Endothelial cell of umbilical vein (primary cell): ENCODE measurements at regions not wholly inside any gene's neighbourhood (a gene's known extent, or its start where the extent isn't known, plus 50 kb on each side); places are given as distances from the start of the nearest gene placed in this dataset.

Experiments used
- BruUV-seq: library from RNA; stranded (reverse); fragments of 400-500 nt; replicated peaks from 2 replicates; lab custom pipeline; 2021; lab: Mats Ljungman, UMichigan
- CTCF ChIA-PET: fragments of 300-600, 350-600 bp; sonication (Branson Sonifier 250); formaldehyde crosslinking; loops from one replicate; lab custom pipeline; 2021; ENCODE audit warnings: antibody characterized with exemption, inconsistent platforms; lab: Charles Lee
- POLR2A ChIA-PET: fragments of 300-600, 350-600 bp; sonication (Branson Sonifier 250); formaldehyde crosslinking; loops from one replicate; lab custom pipeline; 2021; ENCODE audit warnings: antibody characterized with exemption, inconsistent platforms; lab: Charles Lee
- DNase-seq: peaks from one replicate; pipeline ENCODE4 v3.0.0-alpha.2; 2011; ENCODE audit warnings: low read depth, low spot score
- FAIRE-seq: peaks from 2 replicates; lab custom pipeline; 2011; peaks lifted over from hg19 to GRCh38; lab: Jason Lieb, UNC
- H2AFZ ChIP-seq: 2 replicates; pipeline ENCODE4 v1.6.0; 2012; ENCODE audit warnings: low read depth, low read length, control low read depth, inconsistent platforms
- H3K27ac ChIP-seq: 2 replicates; pipeline ENCODE4 v1.5.1; 2011; ENCODE audit warnings: low read depth, mild to moderate bottlenecking, control low read depth, low read length, moderate library complexity; ENCODE audit not compliant: insufficient read depth
- H3K27me3 ChIP-seq, 2 experiments: 2 replicates each; pipeline versions ENCODE4 v1.6.0 to v1.6.1; 2011; ENCODE audit warnings: low read length in 2 of 2, mixed read lengths in 1 of 2; ENCODE audit not compliant: control insufficient read depth in 2 of 2, insufficient read depth in 2 of 2
- H3K36me3 ChIP-seq, 2 experiments: 2 replicates in 1 of 2; 3 replicates in 1 of 2; pipeline ENCODE4 v1.5.1; 2011; ENCODE audit warnings: low read length in 2 of 2, mild to moderate bottlenecking in 1 of 2, moderate library complexity in 1 of 2; ENCODE audit not compliant: control insufficient read depth in 2 of 2, insufficient read depth in 2 of 2; ENCODE audit errors: extremely low read depth in 1 of 2
- H3K4me1 ChIP-seq: 3 replicates; pipeline ENCODE4 v1.5.1; 2011; ENCODE audit warnings: mild to moderate bottlenecking, low read length; ENCODE audit not compliant: control insufficient read depth, insufficient read depth; ENCODE audit errors: extremely low read depth
- H3K4me2 ChIP-seq: 2 replicates; pipeline ENCODE4 v1.6.1; 2011; ENCODE audit warnings: low read length, control low read depth, mixed read lengths; ENCODE audit not compliant: insufficient read depth
- H3K4me3 ChIP-seq, 3 experiments: fragments of 200-600 bp in 1 of 3; sonication (generic), shearing (Covaris generic) in 1 of 3; replicated peaks in 1 of 3; 2 replicates each; pipeline ENCODE4 v1.5.1; 2011 to 2016; ENCODE audit warnings: control low read depth in 3 of 3, low read length in 3 of 3, mild to moderate bottlenecking in 2 of 3, inconsistent platforms in 1 of 3, low read depth in 1 of 3, moderate library complexity in 1 of 3; ENCODE audit not compliant: insufficient read depth in 1 of 3
- H3K79me2 ChIP-seq: 2 replicates; pipeline ENCODE4 v1.6.0; 2012; ENCODE audit warnings: low read length, inconsistent platforms; ENCODE audit not compliant: control insufficient read depth, insufficient read depth
- H3K9ac ChIP-seq: replicated peaks from 2 replicates; pipeline ENCODE3; 2011; ENCODE audit warnings: low read length, control low read depth; ENCODE audit not compliant: insufficient read depth; ENCODE audit errors: extremely low read depth
- H3K9me1 ChIP-seq: replicated peaks from 3 replicates; pipeline ENCODE4 v1.6.0; 2011; ENCODE audit warnings: mild to moderate bottlenecking, low read length; ENCODE audit not compliant: control insufficient read depth, insufficient read depth; ENCODE audit errors: extremely low read depth
- H3K9me3 ChIP-seq: replicated peaks from 2 replicates; pipeline ENCODE4 v1.5.1; 2012; ENCODE audit warnings: low read length, inconsistent platforms; ENCODE audit not compliant: control insufficient read depth, insufficient read depth
- H4K20me1 ChIP-seq: replicated peaks from 2 replicates; pipeline ENCODE3; 2011; ENCODE audit warnings: mild to moderate bottlenecking, low read length; ENCODE audit not compliant: control insufficient read depth, insufficient read depth; ENCODE audit errors: extremely low read depth
- EZH2 ChIP-seq: IDR thresholded peaks from 2 replicates; pipeline ENCODE4 v1.6.1; 2012; ENCODE audit warnings: borderline replicate concordance, low read depth, mild to moderate bottlenecking, moderate library complexity, low read length, inconsistent platforms; ENCODE audit not compliant: severe bottlenecking
- FOS ChIP-seq: IDR thresholded peaks from 2 replicates; pipeline ENCODE4 v1.6.1; 2011; ENCODE audit warnings: mild to moderate bottlenecking, low read length, moderate library complexity, borderline replicate concordance; ENCODE audit not compliant: insufficient read depth
- GATA2 ChIP-seq: IDR thresholded peaks from 2 replicates; pipeline ENCODE4 v1.7.0; 2011; ENCODE audit warnings: low read depth, mild to moderate bottlenecking, moderate library complexity, mixed read lengths, low read length; ENCODE audit not compliant: insufficient read length, insufficient read depth
- JUN ChIP-seq: IDR thresholded peaks from 2 replicates; pipeline ENCODE4 v1.6.1; 2011; ENCODE audit warnings: borderline replicate concordance, low read depth; ENCODE audit not compliant: insufficient read length, insufficient read depth
- MYC ChIP-seq: IDR thresholded peaks from one replicate; pipeline ENCODE4 v1.6.1; 2011; ENCODE audit warnings: mild to moderate bottlenecking, low read depth, low read length
- POLR2A ChIP-seq: IDR thresholded peaks from 2 replicates; pipeline ENCODE4 v1.6.1; 2012; ENCODE audit warnings: low read depth, mild to moderate bottlenecking, control low read depth, low read length
- POLR2AphosphoS5 ChIP-seq: IDR thresholded peaks from 2 replicates; pipeline ENCODE4 v1.6.1; 2012; ENCODE audit warnings: low read depth, mild to moderate bottlenecking, control low read depth, low read length, moderate library complexity; ENCODE audit not compliant: insufficient read depth
- dilution Hi-C: fragments of 300-500 bp; cut with MboI; formaldehyde crosslinking; loops from one replicate; pipeline ENCODE4 v1.15.0; 2019; ENCODE audit warnings: low sequenced_read_pairs; ENCODE audit not compliant: extremely low pct_ligation_motif_present
- intact Hi-C: fragments of 100-400 bp; cut with micrococcal nuclease; formaldehyde crosslinking; loops from one replicate; pipeline ENCODE4 v1.10.0; 2022
- TF ChIP-seq, protein P1 (sequence below), 2 donors: IDR thresholded peaks; 1 replicate in 1 of 2; 2 replicates in 1 of 2; pipeline ENCODE4 v1.5.1; 2011; ENCODE audit warnings: low read length in 2 of 2, mild to moderate bottlenecking in 2 of 2, moderate library complexity in 2 of 2, control low read depth in 1 of 2, inconsistent platforms in 1 of 2, low read depth in 1 of 2; ENCODE audit not compliant: insufficient read depth in 1 of 2; ENCODE audit errors: extremely low read depth in 1 of 2
- TF ChIP-seq, protein P2 (sequence below): IDR thresholded peaks from 2 replicates; pipeline ENCODE4 v1.6.1; 2011; ENCODE audit not compliant: insufficient read depth, insufficient read length

DNA sequence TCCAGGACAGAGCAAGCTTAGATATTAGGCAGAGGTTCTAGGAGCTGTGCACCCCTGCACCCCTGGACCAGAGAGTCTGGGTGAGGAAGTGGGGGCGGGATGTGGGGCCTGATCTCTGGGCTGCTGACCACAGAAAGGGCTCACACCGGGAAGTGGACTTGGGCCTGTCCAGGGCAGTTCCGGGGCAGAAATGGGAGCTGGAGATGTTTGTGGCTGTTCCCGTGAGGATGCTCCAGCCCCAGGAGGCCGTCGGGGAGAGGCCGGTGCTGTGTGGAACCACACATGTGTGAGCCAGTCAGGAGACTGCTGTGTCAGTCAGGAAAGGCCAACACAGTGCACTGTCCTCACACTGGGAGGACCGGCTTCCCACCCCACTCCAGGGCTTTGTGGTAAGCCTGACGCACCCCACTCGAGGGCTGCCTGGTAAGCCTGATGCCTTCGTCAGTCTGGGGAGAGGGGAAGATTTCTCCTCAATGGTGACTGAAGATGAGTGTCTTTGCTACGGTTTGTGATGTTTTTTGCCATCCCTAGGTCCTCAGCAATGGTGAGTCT, 741.0 kb downstream of the BRD1 start:
- POLR2A ChIA-PET: no interaction called here
- Histone ChIP-seq H3K36me3 (no peaks in the 10 kb centered on the region), H3K9ac (no peak overlapping the region), H3K27ac (no peak overlapping the region), H3K27me3 (no peaks in the 10 kb centered on the region), H4K20me1 (no peaks in the 10 kb centered on the region), H3K4me3 (no peak overlapping the region), H3K9me1 (no peaks in the 10 kb centered on the region), H3K4me2 (no peak overlapping the region), H3K4me1 (no peaks in the 10 kb centered on the region), H3K79me2 (no peaks in the 10 kb centered on the region), H2AFZ (no peak overlapping the region), H3K9me3 (peaks cover 8% of the 10 kb centered on the region)
- FAIRE-seq (no peak), DNase-seq (no peak)
- TF ChIP-seq POLR2A: no peak
- no peak for TF ChIP-seq POLR2AphosphoS5
- no peak for TF ChIP-seq GATA2
- TF ChIP-seq, protein P1, sequence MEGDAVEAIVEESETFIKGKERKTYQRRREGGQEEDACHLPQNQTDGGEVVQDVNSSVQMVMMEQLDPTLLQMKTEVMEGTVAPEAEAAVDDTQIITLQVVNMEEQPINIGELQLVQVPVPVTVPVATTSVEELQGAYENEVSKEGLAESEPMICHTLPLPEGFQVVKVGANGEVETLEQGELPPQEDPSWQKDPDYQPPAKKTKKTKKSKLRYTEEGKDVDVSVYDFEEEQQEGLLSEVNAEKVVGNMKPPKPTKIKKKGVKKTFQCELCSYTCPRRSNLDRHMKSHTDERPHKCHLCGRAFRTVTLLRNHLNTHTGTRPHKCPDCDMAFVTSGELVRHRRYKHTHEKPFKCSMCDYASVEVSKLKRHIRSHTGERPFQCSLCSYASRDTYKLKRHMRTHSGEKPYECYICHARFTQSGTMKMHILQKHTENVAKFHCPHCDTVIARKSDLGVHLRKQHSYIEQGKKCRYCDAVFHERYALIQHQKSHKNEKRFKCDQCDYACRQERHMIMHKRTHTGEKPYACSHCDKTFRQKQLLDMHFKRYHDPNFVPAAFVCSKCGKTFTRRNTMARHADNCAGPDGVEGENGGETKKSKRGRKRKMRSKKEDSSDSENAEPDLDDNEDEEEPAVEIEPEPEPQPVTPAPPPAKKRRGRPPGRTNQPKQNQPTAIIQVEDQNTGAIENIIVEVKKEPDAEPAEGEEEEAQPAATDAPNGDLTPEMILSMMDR (IDR thresholded peaks at IDR 0.05; ENCODE audit: extremely low read depth in 1 of 2, insufficient read depth in 1 of 2, low read depth in 1 of 2, low read length in 2 of 2): no peak
- no peak for TF ChIP-seq EZH2
- no peak for TF ChIP-seq MYC
- TF ChIP-seq JUN: no peak
- TF ChIP-seq, protein P2, sequence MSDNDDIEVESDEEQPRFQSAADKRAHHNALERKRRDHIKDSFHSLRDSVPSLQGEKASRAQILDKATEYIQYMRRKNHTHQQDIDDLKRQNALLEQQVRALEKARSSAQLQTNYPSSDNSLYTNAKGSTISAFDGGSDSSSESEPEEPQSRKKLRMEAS: no peak
- no peak for TF ChIP-seq FOS
- intact Hi-C loops (no loop called here), dilution Hi-C loops (no loop called here)
- no TSS peak for BruUV-seq
- CTCF ChIA-PET: no interaction called here
